GM18498 (cell line): ENCODE measurements at regions not wholly inside any gene's neighbourhood (a gene's known extent, or its start where the extent isn't known, plus 50 kb on each side); places are given as distances from the start of the nearest gene placed in this dataset.

Source experiments
- ATAC-seq: cut with Tn5 transposase; IDR thresholded peaks from one replicate; pipeline ENCODE4 v1.9.1; 2021; ENCODE audit warnings: mild to moderate bottlenecking, moderate library complexity; ENCODE audit not compliant: unreplicated experiment

- no peak for ATAC-seq
These were observed 198.6 kb upstream of the DIO3 start for GRCh38 chr14:101362529-101363260.

GRCh38 chr14:101363261-101363555 is 198.1 kb upstream of the DIO3 start:
- ATAC-seq: no peak

- ATAC-seq: no peak
These were observed 197.4 kb upstream of the DIO3 start for GRCh38 chr14:101363880-101364391.

- no peak for ATAC-seq
These were observed 196.6 kb upstream of the DIO3 start for GRCh38 chr14:101364503-101365328.

- ATAC-seq: no peak
These were observed 195.8 kb upstream of the DIO3 start for GRCh38 chr14:101365329-101366158.

GRCh38 chr14:101367421-101368261 is 193.7 kb upstream of the DIO3 start:
- ATAC-seq: no peak

GRCh38 chr14:101368629-101369028 is 192.7 kb upstream of the DIO3 start:
- ATAC-seq: no peak

GRCh38 chr14:101369194-101369915 is 191.9 kb upstream of the DIO3 start:
- ATAC-seq: no peak

GRCh38 chr14:101369916-101370592 is 191.2 kb upstream of the DIO3 start:
- no peak for ATAC-seq

GRCh38 chr14:101370593-101371569 is 190.4 kb upstream of the DIO3 start:
- ATAC-seq: no peak

- no peak for ATAC-seq
These were observed 189.2 kb upstream of the DIO3 start for GRCh38 chr14:101371799-101372793.

- no peak for ATAC-seq
These were observed 188.2 kb upstream of the DIO3 start for GRCh38 chr14:101372894-101373620.

- no peak for ATAC-seq
These were observed 187.5 kb upstream of the DIO3 start for GRCh38 chr14:101373690-101374295.

- no peak for ATAC-seq
These were observed 186.6 kb upstream of the DIO3 start for GRCh38 chr14:101374373-101375338.

- ATAC-seq: no peak
These were observed 184.2 kb upstream of the DIO3 start for GRCh38 chr14:101377069-101377468.
